ENCODE measurements at regions not wholly inside any gene's neighbourhood (a gene's known extent, or its start where the extent isn't known, plus 50 kb on each side); places are given as distances from the start of the nearest gene placed in this dataset.

GRCh38 chr20:51162015-51162414 is 139.1 kb upstream of the KCNG1 start:
- no peak for TF ChIP-seq POLR2A (IDR thresholded peaks at IDR 0.05; ENCODE audit: low read depth, low read length)
- TF ChIP-seq POLR2AphosphoS5 (IDR thresholded peaks at IDR 0.05; ENCODE audit: low read depth, low read length), result no peak
- no peak for TF ChIP-seq TAF1 (IDR thresholded peaks at IDR 0.05; ENCODE audit: borderline replicate concordance, low read depth, low read length)
